GM23338 (cell line): ENCODE measurements at regions not wholly inside any gene's neighbourhood (a gene's known extent, or its start where the extent isn't known, plus 50 kb on each side); places are given as distances from the start of the nearest gene placed in this dataset.

Experiments
- ATAC-seq: fragments of 200-7000 bp; cut with Tn5 transposase; 3 replicates; pipeline ENCODE4 v1.9.1; 2020
- DNase-seq: peaks from one replicate; pipeline ENCODE4 v3.0.0-alpha.2; 2015; ENCODE audit warnings: low spot score
- H2AFZ ChIP-seq: fragments of 200-600 bp; sonication (generic); 2 replicates; pipeline ENCODE4 v1.8.0; 2016; ENCODE audit warnings: antibody characterized with exemption, mild to moderate bottlenecking, moderate library complexity
- H3F3A ChIP-seq: fragments of 200-600 bp; sonication (generic); replicated peaks from 2 replicates; pipeline ENCODE4 v1.8.0; 2017; ENCODE audit warnings: antibody characterized with exemption, mixed run types, low read depth
- H3K27ac ChIP-seq: fragments of 200-600 bp; sonication (generic); 2 replicates; pipeline ENCODE4 v1.6.1; 2016; ENCODE audit warnings: low read depth
- H3K27me3 ChIP-seq: fragments of 200-600 bp; sonication (generic); 2 replicates; pipeline ENCODE4 v1.8.0; 2016; ENCODE audit warnings: mild to moderate bottlenecking, mixed run types, moderate library complexity; ENCODE audit not compliant: insufficient read depth
- H3K36me3 ChIP-seq: fragments of 200-600 bp; sonication (generic); 2 replicates; pipeline ENCODE4 v1.8.0; 2016; ENCODE audit warnings: mild to moderate bottlenecking; ENCODE audit not compliant: insufficient read depth
- H3K4me1 ChIP-seq: fragments of 200-600 bp; sonication (generic); 2 replicates; pipeline ENCODE4 v1.8.0; 2016; ENCODE audit warnings: mild to moderate bottlenecking, moderate library complexity; ENCODE audit not compliant: insufficient read depth
- H3K4me2 ChIP-seq: fragments of 200-600 bp; sonication (generic); 2 replicates; pipeline ENCODE4 v1.7.1; 2017; ENCODE audit warnings: mixed run types
- H3K4me3 ChIP-seq: fragments of 200-600 bp; sonication (generic); 2 replicates; pipeline ENCODE4 v1.6.1; 2016; ENCODE audit warnings: mixed run types
- H3K79me2 ChIP-seq: fragments of 200-600 bp; sonication (generic); replicated peaks from 2 replicates; pipeline ENCODE4 v1.8.0; 2017; ENCODE audit warnings: mild to moderate bottlenecking; ENCODE audit not compliant: insufficient read depth
- H3K9me2 ChIP-seq: fragments of 200-600 bp; sonication (generic); 2 replicates; pipeline ENCODE4 v1.8.0; 2017; ENCODE audit not compliant: insufficient read depth
- H4K20me1 ChIP-seq: fragments of 200-600 bp; sonication (generic); replicated peaks from 2 replicates; pipeline ENCODE4 v1.8.0; 2017; ENCODE audit warnings: mild to moderate bottlenecking; ENCODE audit not compliant: insufficient read depth
- H3K27ac Mint-ChIP-seq: 2 replicates; pipeline ENCODE4 v1.8.0; 2020; ENCODE audit warnings: inconsistent platforms, mild to moderate bottlenecking, moderate library complexity, mixed read lengths
- H3K27me3 Mint-ChIP-seq: 3 replicates; pipeline ENCODE4 v1.8.0; 2022; ENCODE audit warnings: low read depth, mild to moderate bottlenecking, moderate library complexity, mixed read lengths, inconsistent platforms; ENCODE audit not compliant: insufficient read depth, poor library complexity
- H3K36me3 Mint-ChIP-seq: 3 replicates; pipeline ENCODE4 v1.8.0; 2021; ENCODE audit warnings: low read depth, mild to moderate bottlenecking, inconsistent platforms, moderate library complexity, mixed read lengths
- H3K4me1 Mint-ChIP-seq: 3 replicates; pipeline ENCODE4 v1.8.0; 2020; ENCODE audit warnings: mild to moderate bottlenecking, inconsistent platforms, mixed read lengths
- H3K4me3 Mint-ChIP-seq: 3 replicates; pipeline ENCODE4 v1.8.0; 2021; ENCODE audit warnings: moderate library complexity, mild to moderate bottlenecking, inconsistent platforms, mixed read lengths
- H3K9me3 Mint-ChIP-seq: 3 replicates; pipeline ENCODE4 v1.8.0; 2020; ENCODE audit warnings: moderate library complexity, mild to moderate bottlenecking, inconsistent platforms, mixed read lengths
- JUNB ChIP-seq: IDR thresholded peaks from one replicate; pipeline ENCODE4 v1.6.1; 2016; ENCODE audit warnings: antibody characterized with exemption; ENCODE audit not compliant: unreplicated experiment
- NANOG ChIP-seq: IDR thresholded peaks from 2 replicates; pipeline ENCODE4 v1.6.1; 2016; ENCODE audit warnings: antibody characterized with exemption, borderline replicate concordance
- REST ChIP-seq: IDR thresholded peaks from one replicate; pipeline ENCODE4 v1.6.1; 2018; ENCODE audit warnings: antibody characterized with exemption; ENCODE audit not compliant: unreplicated experiment
- STAT1 ChIP-seq: IDR thresholded peaks from one replicate; pipeline ENCODE4 v1.6.1; 2016; ENCODE audit warnings: antibody characterized with exemption; ENCODE audit not compliant: unreplicated experiment
- ZNF114 ChIP-seq: fragments of 250-450 bp; sonication (Bioruptor Pico); IDR thresholded peaks from 2 replicates; pipeline ENCODE4 v1.5.0; 2020; ENCODE audit warnings: mild to moderate bottlenecking, moderate library complexity
- TF ChIP-seq, protein P1 (sequence below), 2 experiments: fragments of 200-600 bp in 1 of 2; sonication (generic) in 1 of 2; conservative IDR thresholded peaks; 2 replicates each; pipeline versions ENCODE4 v1.5.1 to v1.6.1; 2016 to 2017; ENCODE audit warnings: antibody characterized with exemption in 2 of 2, low read depth in 2 of 2, mild to moderate bottlenecking in 2 of 2, moderate library complexity in 1 of 2

DNA sequence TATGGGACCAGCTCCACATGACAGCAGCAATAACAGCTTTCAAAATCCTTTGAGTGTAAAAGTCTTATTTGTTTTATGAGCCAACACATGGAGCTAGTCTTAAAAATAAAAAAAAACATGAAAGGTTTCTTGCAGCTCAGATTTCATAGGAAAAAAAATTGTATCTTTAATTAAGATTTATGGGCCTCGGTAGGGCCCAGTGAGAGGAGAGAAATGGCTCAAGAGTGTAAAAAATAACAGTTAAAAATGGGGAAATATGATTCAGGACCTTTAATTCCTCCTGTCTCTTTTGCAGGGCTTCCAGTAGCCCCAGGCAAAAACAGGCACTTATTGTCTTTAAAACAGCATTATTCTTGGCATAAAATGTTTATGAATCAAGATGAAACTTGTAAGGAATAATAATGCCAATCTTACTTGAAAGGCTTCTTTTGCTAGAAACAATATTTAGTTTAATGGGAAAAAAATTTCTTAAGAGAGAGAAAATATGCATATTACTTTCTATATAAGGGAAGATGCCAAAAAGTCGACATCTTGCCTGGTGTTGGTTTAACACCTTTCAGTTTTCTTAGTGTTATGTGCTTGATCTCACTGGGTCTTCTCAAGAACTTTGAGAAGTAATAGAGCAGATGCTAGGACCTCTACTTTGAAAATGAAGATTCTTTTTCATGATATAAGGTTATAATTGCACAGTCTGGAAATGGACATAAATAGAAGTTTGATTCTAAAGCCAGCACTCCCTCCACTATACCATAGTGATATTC is 71.3 kb upstream of the SETBP1 start:
- Mint-ChIP-seq H3K4me1 (peaks cover 9% of the 10 kb centered on the region; the same call in 2 of the 3 replicates), H3K9me3 (peaks cover 1% of the 10 kb centered on the region; the same call in 1 of the 3 replicates), H3K27me3 (peaks cover 3% of the 10 kb centered on the region), H3K27ac (no peak overlapping the region), H3K36me3 (no peaks in the 10 kb centered on the region), H3K4me3 (no peak overlapping the region)
- TF ChIP-seq REST (no peak), ZNF114 (CRISPR knock-in tag) (no peak), STAT1 (no peak), NANOG (no peak)
- TF ChIP-seq, protein P1, sequence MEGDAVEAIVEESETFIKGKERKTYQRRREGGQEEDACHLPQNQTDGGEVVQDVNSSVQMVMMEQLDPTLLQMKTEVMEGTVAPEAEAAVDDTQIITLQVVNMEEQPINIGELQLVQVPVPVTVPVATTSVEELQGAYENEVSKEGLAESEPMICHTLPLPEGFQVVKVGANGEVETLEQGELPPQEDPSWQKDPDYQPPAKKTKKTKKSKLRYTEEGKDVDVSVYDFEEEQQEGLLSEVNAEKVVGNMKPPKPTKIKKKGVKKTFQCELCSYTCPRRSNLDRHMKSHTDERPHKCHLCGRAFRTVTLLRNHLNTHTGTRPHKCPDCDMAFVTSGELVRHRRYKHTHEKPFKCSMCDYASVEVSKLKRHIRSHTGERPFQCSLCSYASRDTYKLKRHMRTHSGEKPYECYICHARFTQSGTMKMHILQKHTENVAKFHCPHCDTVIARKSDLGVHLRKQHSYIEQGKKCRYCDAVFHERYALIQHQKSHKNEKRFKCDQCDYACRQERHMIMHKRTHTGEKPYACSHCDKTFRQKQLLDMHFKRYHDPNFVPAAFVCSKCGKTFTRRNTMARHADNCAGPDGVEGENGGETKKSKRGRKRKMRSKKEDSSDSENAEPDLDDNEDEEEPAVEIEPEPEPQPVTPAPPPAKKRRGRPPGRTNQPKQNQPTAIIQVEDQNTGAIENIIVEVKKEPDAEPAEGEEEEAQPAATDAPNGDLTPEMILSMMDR (conservative IDR thresholded peaks at IDR 0.05; ENCODE audit: low read depth in 2 of 2), result no peak
- no peak overlapping the region for H2AFZ ChIP-seq
- no peaks in the 10 kb centered on the region for H3K4me1 ChIP-seq
- no peak overlapping the region for H3K4me3 ChIP-seq
- no peak overlapping the region for H3K4me2 ChIP-seq
- ATAC-seq (no peak), DNase-seq (no peak)
- H3K27ac ChIP-seq, result no peak overlapping the region
- H3K27me3 ChIP-seq, result no peaks in the 10 kb centered on the region
- no peaks in the 10 kb centered on the region for H4K20me1 ChIP-seq
- H3F3A ChIP-seq, result no peaks in the 10 kb centered on the region
- H3K79me2 ChIP-seq, result no peaks in the 10 kb centered on the region
- H3K36me3 ChIP-seq, result no peaks in the 10 kb centered on the region
- peaks cover 4% of the 10 kb centered on the region; the same call in 1 of the 2 replicates for H3K9me2 ChIP-seq

GRCh38 chr18:44620812-44621211 is 59.9 kb upstream of the SETBP1 start:
- H2AFZ ChIP-seq, result no peak overlapping the region
- H3K27me3 Mint-ChIP-seq, result peaks cover 1% of the 10 kb centered on the region
- no peak for TF ChIP-seq JUNB
- TF ChIP-seq NANOG, result no peak
- TF ChIP-seq REST, result no peak
- TF ChIP-seq, protein P1 (conservative IDR thresholded peaks at IDR 0.05; ENCODE audit: low read depth in 2 of 2), result no peak

More at GRCh38 chr18:44620812-44621211, 59.9 kb upstream of the SETBP1 start:
- Mint-ChIP-seq H3K4me3 (no peak overlapping the region), H3K27ac (no peak overlapping the region), H3K36me3 (no peaks in the 10 kb centered on the region), H3K9me3 (no peaks in the 10 kb centered on the region; the same call in 2 of the 3 replicates), H3K4me1 (peaks cover 15% of the 10 kb centered on the region; the same call in 2 of the 3 replicates)
- DNase-seq (no peak), ATAC-seq (no peak)
- H3K36me3 ChIP-seq, result no peaks in the 10 kb centered on the region
- no peaks in the 10 kb centered on the region for H3K27me3 ChIP-seq
- H3F3A ChIP-seq, result no peaks in the 10 kb centered on the region
- H3K79me2 ChIP-seq, result no peaks in the 10 kb centered on the region
- H3K27ac ChIP-seq, result no peak overlapping the region
- no peak overlapping the region for H3K4me3 ChIP-seq
- H3K4me1 ChIP-seq, result peaks cover 10% of the 10 kb centered on the region
- H3K9me2 ChIP-seq, result peaks cover 4% of the 10 kb centered on the region; the same call in 1 of the 2 replicates
- no peak overlapping the region for H3K4me2 ChIP-seq
- no peaks in the 10 kb centered on the region for H4K20me1 ChIP-seq
